Cardiac muscle cell (in vitro differentiated cells and primary cell): ENCODE measurements at regions not wholly inside any gene's neighbourhood (a gene's known extent, or its start where the extent isn't known, plus 50 kb on each side); places are given as distances from the start of the nearest gene placed in this dataset.

ENCODE experiments used
- DNase-seq, 2 donors: peaks; one replicate each; pipeline versions ENCODE4 v3.0.0 to v3.0.0-alpha.2; 2010 to 2017; ENCODE audit warnings: low read depth in 1 of 2, low spot score in 1 of 2
- H3K27ac ChIP-seq: fragments of 200-600 bp; sonication (generic); 2 replicates; pipeline ENCODE4 v1.5.1; 2016
- H3K27me3 ChIP-seq: fragments of 200-600 bp; sonication (generic); 2 replicates; pipeline ENCODE4 v1.6.0; 2016; ENCODE audit warnings: control low read depth
- H3K36me3 ChIP-seq: fragments of 200-600 bp; sonication (generic); 2 replicates; pipeline ENCODE4 v1.5.1; 2016; ENCODE audit warnings: control low read depth
- H3K4me1 ChIP-seq: fragments of 200-600 bp; sonication (generic); 2 replicates; pipeline ENCODE4 v1.8.1; 2017; ENCODE audit warnings: low read depth, mild to moderate bottlenecking, mixed run types
- H3K4me3 ChIP-seq: fragments of 200-600 bp; sonication (generic); 2 replicates; pipeline ENCODE4 v1.5.1; 2016; ENCODE audit warnings: mild to moderate bottlenecking
- H3K9me3 ChIP-seq: fragments of 200-600 bp; sonication (generic); 2 replicates; pipeline ENCODE4 v1.5.1; 2017; ENCODE audit warnings: low read depth, mild to moderate bottlenecking, control low read depth
- TF ChIP-seq, protein P1 (sequence below): IDR thresholded peaks from 2 replicates; pipeline ENCODE4 v1.5.1; 2012; ENCODE audit warnings: low read depth, mild to moderate bottlenecking, low read length

GRCh38 chr12:83807871-83808270, 1104.7 kb downstream of the SLC6A15 start:
- Histone ChIP-seq H3K4me1 (peaks cover 6% of the 10 kb centered on the region), H3K36me3 (no peaks in the 10 kb centered on the region), H3K27ac (no peak overlapping the region), H3K27me3 (no peaks in the 10 kb centered on the region), H3K4me3 (no peak overlapping the region), H3K9me3 (no peaks in the 10 kb centered on the region)
- TF ChIP-seq, protein P1, sequence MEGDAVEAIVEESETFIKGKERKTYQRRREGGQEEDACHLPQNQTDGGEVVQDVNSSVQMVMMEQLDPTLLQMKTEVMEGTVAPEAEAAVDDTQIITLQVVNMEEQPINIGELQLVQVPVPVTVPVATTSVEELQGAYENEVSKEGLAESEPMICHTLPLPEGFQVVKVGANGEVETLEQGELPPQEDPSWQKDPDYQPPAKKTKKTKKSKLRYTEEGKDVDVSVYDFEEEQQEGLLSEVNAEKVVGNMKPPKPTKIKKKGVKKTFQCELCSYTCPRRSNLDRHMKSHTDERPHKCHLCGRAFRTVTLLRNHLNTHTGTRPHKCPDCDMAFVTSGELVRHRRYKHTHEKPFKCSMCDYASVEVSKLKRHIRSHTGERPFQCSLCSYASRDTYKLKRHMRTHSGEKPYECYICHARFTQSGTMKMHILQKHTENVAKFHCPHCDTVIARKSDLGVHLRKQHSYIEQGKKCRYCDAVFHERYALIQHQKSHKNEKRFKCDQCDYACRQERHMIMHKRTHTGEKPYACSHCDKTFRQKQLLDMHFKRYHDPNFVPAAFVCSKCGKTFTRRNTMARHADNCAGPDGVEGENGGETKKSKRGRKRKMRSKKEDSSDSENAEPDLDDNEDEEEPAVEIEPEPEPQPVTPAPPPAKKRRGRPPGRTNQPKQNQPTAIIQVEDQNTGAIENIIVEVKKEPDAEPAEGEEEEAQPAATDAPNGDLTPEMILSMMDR = no peak
- DNase-seq = no peak

- Histone ChIP-seq H3K4me1 (no peaks in the 10 kb centered on the region), H3K9me3 (no peaks in the 10 kb centered on the region), H3K27ac (no peak overlapping the region), H3K4me3 (no peak overlapping the region), H3K27me3 (no peaks in the 10 kb centered on the region), H3K36me3 (no peaks in the 10 kb centered on the region)
- no peak for DNase-seq
- TF ChIP-seq, protein P1 = no peak
Measured at GRCh38 chr12:83805873-83806272, 1106.7 kb downstream of the SLC6A15 start.

DNA sequence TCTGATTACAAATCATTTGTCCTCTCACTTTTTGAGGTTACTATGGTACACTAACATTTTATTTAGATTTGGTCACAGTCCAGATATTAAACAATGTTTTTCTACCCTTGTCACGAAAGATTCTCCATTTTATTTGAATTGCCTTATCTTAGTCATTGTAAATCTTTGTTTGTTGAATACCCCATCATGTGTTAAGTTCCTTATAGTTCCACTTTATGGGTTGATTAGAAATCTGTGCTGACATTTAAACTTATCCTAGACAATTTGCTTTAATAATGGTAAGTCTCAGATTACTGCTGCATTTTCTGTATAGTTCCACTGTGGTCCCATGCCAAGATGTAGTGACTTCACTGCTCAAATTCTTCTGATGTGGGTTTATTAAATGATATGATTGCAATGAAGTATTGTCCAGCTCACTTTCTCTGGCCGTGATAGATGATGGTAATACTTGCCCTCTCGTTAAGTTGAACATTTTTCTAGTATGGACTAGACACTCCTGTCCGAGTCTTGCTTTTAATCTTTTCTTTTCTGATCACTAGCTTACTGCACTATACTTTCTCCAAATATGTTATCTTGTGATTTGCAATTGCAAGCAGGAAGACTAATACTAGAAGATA, 1107.3 kb downstream of the SLC6A15 start:
- Histone ChIP-seq H3K27me3 (no peaks in the 10 kb centered on the region), H3K36me3 (no peaks in the 10 kb centered on the region), H3K9me3 (no peaks in the 10 kb centered on the region), H3K27ac (no peak overlapping the region), H3K4me3 (no peak overlapping the region), H3K4me1 (no peaks in the 10 kb centered on the region)
- DNase-seq = no peak
- TF ChIP-seq, protein P1 = no peak

DNA sequence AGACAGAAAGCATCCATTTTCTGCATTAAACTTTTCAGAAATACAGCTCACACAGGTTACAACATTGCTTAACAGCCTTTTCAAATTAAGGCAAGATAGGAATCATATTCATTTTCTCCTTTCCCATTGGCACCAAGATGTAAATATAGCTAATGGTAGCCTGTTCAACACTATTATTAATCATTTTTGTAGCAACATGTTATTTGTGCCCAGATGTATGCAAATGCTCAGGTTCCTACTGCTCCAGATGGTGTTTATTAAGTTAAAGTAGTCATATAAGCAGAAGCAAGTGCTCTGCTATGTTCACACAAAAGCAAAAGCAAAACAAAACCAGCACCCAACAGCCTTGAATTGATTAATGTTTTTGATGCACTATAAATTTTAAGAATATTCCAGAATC, 1110.6 kb downstream of the SLC6A15 start:
- no peak overlapping the region for H3K27ac ChIP-seq
- no peak overlapping the region for H3K4me3 ChIP-seq
- no peaks in the 10 kb centered on the region for H3K4me1 ChIP-seq
- no peaks in the 10 kb centered on the region for H3K9me3 ChIP-seq
- no peaks in the 10 kb centered on the region for H3K27me3 ChIP-seq
- no peaks in the 10 kb centered on the region for H3K36me3 ChIP-seq
- DNase-seq = no peak
- TF ChIP-seq, protein P1 = no peak

- H3K36me3 ChIP-seq = no peaks in the 10 kb centered on the region
- TF ChIP-seq, protein P1 = no peak
- H3K27me3 ChIP-seq = no peaks in the 10 kb centered on the region
- no peak for DNase-seq
- no peak overlapping the region for H3K27ac ChIP-seq
- no peaks in the 10 kb centered on the region for H3K9me3 ChIP-seq
- no peak overlapping the region for H3K4me3 ChIP-seq
- peaks cover 7% of the 10 kb centered on the region for H3K4me1 ChIP-seq
Measured at GRCh38 chr12:83800022-83800421, 1112.6 kb downstream of the SLC6A15 start.
